CD4-positive, alpha-beta T cell treated with Interleukin-10 for 1 hour (primary cell): ENCODE measurements at regions not wholly inside any gene's neighbourhood (a gene's known extent, or its start where the extent isn't known, plus 50 kb on each side); places are given as distances from the start of the nearest gene placed in this dataset.
"Not testable (repeated sequence)": the region's sequence is repeated elsewhere in the genome, so short reads cannot be mapped to it uniquely, and the experiment has no call there.

Experiments used
- DNase-seq: peaks from one replicate; pipeline ENCODE4 v3.0.0-alpha.2; 2020

DNA sequence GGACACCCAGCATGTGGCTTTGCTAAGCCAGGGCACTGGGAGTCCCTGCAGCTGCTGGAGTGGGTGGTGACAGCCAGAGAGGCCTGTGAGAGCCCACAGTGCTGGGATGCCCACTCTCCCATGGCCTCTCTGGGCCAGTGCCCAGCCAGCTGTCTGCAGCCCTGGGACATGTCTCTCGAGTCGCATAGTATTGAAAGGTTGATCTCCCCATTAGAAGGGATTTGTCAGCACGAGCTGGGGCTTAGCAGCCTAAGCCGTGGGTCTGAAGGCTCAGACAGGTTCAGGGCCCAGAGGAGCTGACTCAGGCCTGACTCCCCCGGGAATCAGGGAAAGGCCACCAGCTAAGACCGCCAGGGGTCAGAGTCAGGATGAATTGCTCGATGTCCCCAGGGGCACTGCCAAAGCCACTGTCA is 53.5 kb downstream of the FOXD2 start:
- no peak for DNase-seq

- DNase-seq: no peak
Measured at GRCh38 chr1:47495176-47495713, 57.4 kb downstream of the FOXD2 start.

GRCh38 chr1:47498551-47498950 is 60.7 kb downstream of the FOXD2 start:
- DNase-seq: no peak

DNA sequence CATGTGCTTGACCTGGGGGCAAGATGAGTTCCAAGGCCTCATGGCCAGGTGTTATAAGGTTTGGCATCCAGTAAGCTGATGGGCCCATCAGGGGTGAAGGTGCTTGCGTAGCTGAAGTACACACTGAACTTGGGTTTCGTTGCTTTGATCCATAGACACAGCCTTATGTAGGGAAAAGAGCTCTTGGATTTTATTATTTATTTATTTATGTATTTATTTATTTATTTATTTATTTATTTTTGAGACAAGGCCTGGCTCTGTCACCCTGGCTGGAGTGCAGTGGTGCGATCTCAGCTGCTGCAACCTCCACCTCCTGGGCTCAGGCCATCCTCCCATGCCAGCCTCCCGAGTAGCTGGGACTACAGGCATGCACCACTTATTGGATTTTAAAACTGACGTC is 63.2 kb downstream of the FOXD2 start:
- no peak for DNase-seq

DNA sequence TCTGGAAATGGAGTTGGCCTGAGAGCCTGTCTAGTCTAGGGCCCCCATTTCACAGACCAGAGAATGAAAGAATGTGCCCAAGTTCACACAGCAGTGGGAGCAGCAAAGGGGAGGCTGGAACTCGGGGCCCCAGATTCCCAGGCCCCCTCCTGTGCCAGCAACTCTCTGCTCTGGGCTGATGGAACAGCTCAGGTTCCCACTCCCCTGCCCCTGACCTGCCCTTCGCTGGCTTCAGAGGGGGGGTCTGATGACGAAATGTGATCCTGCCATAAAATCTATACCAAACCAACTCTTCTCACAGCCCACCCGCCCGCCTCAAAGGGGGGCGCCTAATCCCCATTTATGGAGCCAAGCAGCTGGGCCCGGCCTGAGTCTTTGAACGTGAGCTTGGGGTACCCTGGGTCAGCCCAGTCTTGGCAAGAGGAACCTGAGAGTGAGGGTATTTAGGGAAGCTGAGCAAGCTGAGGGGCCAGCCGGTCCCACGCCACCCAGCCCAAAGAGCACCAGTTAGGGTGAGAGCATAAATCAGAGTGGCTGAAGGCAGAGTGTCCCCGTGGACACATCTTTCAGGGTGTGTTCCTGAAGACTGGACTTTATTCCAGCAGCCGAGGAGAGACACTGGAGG is 65.0 kb downstream of the FOXD2 start:
- no peak for DNase-seq

DNA sequence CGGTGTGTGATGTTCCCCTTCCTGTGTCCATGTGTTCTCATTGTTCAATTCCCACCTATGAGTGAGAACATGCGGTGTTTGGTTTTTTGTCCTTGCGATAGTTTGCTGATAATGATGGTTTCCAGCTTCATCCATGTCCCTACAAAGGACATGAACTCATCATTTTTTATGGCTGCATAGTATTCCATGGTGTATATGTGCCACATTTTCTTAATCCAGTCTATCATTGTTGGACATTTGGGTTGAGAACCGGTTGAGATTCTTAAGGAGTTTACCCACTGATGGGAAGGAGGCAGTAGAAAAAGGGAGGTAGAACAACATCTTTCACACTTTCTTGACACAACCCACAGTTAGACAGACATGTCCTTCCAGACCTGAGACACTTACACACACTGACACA is 67.0 kb downstream of the FOXD2 start:
- not testable (repeated sequence) for DNase-seq

- no peak for DNase-seq
Measured at GRCh38 chr1:47505267-47505666, 67.4 kb downstream of the FOXD2 start.

DNA sequence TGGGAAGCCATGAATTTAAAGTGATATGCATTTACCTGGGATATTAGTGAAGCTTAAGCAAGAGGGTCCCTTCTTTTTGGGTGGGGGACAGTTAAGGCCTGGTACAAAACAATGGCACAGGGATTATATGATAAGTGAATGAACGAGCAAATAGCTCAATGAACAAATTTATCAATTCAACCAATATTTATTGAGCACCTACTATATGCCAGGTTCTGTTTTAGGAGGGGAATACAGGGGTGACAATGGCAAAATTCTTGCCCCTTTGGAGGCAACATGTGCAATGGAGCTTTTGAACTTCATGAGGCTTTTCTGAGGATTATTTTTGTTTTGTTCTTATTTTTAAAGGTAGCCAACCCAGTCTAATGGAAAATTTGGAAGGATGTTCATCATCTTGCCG is 68.2 kb downstream of the FOXD2 start:
- no peak for DNase-seq

- DNase-seq: no peak
Measured at GRCh38 chr1:47507144-47507543, 69.3 kb downstream of the FOXD2 start.

DNA sequence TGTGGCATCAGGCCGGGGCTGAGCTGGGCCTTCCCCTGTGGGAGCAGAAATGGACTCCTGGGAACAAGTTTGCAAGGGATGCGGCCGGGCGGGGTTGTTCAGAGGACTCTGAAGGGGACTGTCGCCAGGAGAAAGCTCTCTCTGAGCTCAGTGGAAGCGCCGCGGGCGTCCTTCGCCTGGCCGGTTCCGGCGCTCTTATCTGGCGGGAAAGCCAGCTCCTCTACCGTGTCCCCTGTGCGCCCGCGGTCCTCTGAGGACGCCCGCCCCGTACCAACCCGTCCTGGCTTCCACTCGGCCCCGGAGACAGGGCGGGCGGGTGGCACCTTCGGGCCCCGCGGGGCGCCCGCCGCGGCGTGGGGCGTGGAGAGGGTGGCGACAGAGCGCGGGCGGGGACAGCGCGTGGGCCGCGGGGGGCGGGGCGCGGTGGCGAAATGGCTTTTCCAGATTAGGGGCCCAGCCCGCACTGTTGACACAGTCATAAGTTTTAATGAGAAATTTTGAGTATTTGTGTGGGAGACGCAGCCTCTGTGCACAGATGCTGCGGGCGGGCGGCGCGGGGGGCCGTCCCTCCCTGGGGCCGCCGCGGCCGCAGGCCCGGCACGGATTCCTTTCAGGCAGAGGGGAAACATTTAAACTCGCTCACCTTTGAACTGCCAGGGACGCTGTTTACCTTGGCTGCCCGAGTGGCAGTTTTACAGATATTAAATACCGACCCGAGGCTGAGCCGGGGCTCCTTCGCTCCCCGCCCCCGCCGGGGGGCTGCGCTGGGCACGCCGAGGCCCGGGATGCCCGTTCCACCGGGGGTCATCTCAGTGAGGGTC is 70.2 kb downstream of the FOXD2 start:
- DNase-seq: no peak

GRCh38 chr1:47508702-47509431 is 71.0 kb downstream of the FOXD2 start:
- no peak for DNase-seq

- no peak for DNase-seq
Measured at GRCh38 chr1:47510282-47510811, 72.5 kb downstream of the FOXD2 start.

- no peak for DNase-seq
Measured at GRCh38 chr1:47511825-47512224, 74.0 kb downstream of the FOXD2 start.

DNA sequence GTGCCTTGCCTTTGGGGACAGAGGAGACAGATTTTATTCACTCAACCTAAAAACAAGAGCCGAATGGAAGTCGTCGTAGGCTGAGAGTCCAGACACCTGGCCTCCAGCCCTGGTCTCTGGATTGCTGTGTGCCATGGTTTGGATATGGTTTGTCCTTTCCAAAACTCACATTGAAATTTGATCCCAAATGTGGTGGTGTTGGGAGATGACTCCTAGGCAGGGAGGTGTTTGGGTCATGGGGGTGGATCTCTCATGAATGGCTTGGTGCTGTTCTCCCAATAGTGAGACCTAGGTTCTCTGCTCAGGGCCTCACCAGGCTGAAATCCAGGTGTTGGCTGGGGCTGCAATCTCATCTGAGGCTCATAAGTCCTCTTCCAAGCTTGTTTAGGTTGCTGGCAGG is 75.5 kb downstream of the FOXD2 start:
- no peak for DNase-seq

DNA sequence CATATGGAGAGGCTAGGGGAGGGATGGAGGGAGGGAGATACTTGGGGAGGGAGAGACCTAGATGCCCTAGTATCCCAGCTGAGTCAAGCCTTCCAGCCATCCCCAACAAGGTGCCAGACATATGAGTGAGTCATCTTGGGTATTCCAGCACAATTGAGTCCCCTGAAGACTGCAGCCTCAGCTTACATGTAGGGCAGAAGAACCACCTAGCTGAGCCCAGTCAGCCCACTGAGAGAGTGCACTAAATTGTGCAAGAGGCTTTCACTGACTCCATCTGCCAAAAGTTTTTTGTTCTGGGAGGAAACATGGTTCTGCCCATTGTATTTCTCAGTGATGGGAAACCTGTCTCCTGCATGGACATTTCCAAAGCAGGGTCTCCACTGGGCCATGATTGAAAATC is 76.4 kb downstream of the FOXD2 start:
- DNase-seq: no peak

DNA sequence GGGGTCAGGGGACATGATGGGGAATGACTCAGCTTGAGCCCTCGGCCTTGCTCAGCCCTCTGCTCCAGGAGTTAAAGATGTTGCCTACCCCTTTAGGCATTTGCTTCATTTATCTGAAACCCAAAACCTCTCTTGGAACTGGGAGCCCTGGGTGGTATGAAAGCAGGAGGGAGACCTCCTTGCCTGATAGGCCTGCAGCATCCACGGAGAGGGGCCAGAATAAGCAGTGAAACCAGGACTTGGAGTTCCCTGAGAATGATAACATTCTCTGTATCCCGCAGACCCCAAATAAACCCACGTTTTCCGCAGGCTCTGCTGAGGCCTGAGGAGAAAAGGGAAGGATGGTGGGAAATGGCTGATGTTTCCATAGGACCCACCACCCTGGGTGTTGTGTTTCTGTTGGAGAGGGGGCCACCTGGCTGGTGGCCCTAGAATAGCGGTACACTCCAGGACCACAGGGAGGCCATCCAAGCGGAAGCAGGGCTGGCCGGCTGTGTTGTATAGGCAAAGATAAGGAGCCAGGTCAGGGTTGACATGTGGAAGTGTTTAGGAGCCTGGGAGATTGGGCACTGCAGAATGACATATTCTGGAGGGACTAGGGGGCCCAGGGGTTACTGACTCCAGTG is 77.4 kb downstream of the FOXD2 start:
- DNase-seq: no peak

- DNase-seq: no peak
Measured at GRCh38 chr1:47517946-47518345, 80.1 kb downstream of the FOXD2 start.

DNA sequence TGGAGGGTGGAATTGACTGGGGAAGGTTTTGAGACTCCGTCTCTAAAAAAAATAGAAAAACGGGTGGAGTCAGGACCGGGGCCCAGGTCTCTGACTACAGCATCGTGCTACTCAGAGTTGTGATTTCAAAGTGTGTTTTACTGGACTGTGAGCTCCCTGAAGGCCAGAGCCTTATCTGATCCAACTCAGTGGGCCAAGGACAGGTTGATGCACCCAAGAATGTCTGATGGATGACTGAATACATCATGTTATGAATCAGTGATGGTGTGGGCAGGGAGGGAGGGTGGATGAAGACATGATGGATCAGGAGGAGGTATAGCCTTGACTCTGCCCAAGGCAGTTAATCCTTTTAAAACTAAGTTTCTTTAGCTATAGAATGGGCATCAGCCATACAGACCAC is 81.6 kb downstream of the FOXD2 start:
- no peak for DNase-seq

- no peak for DNase-seq
Measured at GRCh38 chr1:47519971-47520370, 82.1 kb downstream of the FOXD2 start.

DNA sequence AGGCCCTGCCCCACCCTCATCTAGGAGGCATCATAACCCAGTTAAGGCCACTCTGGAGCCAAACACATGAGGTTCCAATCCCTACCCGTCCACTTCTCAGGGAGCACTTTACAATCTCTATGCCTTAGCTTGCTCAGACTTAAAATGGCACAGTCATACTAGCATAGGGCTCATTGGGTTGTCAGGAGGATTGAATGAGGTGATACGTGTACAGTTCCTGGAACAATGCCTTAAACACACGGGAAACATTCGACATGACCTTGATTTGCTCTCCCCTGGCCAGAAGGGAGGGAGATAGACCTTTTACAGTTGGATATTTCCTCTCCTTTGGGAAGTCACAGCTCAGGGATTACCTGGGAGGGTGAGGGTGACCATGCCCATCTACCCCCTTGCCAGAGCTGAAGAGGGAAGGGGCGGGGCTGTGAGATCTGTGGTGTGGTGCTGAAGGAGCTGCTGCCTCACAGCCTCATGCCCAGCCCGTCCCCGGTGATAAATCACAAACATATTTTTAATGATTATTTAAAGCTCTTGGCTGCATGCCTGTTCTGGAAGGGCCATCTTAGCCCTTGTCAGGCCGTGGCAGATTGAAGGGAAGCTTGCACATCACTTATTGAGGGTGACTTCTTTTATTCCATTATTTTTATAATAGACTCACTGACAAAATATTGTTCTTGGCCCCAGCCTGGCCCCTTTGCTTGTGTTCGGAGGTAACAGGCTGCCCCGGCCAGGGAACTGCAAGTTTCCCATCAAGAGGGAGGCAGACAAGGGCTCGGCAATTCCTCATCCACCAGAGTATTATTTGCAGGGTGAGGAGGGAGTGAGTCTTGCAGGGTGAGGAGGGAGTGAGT is 83.4 kb downstream of the FOXD2 start:
- no peak for DNase-seq

DNA sequence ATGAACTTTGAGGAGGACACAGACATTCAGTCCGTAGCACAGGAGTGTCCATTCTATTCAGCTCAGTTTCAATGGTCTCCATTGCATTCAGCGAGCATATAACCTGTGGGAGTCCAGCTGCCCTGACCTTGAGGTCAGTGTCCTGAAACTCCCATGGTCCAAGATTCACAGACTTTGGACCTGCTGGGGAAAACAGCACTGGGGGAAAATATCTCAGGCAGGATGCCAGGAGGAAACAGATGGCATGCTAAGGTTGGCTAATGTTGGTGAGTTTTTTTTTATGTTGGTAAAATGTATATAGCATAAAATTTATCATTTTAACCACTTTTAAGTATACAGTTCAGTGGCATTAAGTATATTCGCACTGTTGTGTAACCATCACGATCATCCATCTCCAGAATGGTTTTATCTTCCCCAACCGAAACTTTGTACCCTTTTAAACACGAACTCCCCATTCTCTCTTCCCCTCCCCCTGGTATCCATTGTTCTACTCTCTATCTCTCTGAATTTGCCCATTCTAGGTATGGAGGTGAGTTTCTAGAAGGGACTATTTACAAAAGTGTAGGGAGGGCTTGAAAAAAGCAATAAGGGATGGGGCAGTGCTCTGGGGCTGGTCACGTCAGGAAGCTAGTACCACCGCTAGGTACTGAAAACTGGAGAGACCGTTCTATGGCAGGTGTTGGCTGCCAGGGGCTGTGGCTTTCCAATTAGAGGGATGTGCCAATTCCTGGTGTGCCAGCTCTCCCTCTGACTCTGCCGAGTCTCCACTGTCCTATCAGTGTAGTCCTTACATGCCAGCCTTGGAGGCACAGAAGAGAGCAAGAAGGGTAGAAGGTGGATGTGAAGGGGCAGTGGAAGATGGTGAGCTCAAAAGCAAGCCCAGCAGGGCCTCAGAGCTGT is 85.3 kb downstream of the FOXD2 start:
- DNase-seq: no peak
